Endothelial cell (in vitro differentiated cells): ENCODE measurements at regions not wholly inside any gene's neighbourhood (a gene's known extent, or its start where the extent isn't known, plus 50 kb on each side); places are given as distances from the start of the nearest gene placed in this dataset.

Source experiments
- DNase-seq: peaks from one replicate; pipeline ENCODE4 v3.0.0; 2021; ENCODE audit warnings: low spot score
- H3K27ac Mint-ChIP-seq: one replicate; pipeline ENCODE4 v1.8.0; 2021; ENCODE audit warnings: mixed read lengths, inconsistent platforms; ENCODE audit not compliant: unreplicated experiment
- H3K27me3 Mint-ChIP-seq: one replicate; pipeline ENCODE4 v1.8.0; 2021; ENCODE audit warnings: mild to moderate bottlenecking, moderate library complexity, mixed read lengths, inconsistent platforms; ENCODE audit not compliant: unreplicated experiment
- H3K36me3 Mint-ChIP-seq: one replicate; pipeline ENCODE4 v1.8.0; 2021; ENCODE audit warnings: mild to moderate bottlenecking, low read depth, mixed read lengths, inconsistent platforms; ENCODE audit not compliant: unreplicated experiment
- H3K4me1 Mint-ChIP-seq: one replicate; pipeline ENCODE4 v1.8.0; 2021; ENCODE audit warnings: mild to moderate bottlenecking, mixed read lengths, inconsistent platforms; ENCODE audit not compliant: unreplicated experiment
- H3K4me3 Mint-ChIP-seq: one replicate; pipeline ENCODE4 v1.8.0; 2021; ENCODE audit warnings: mild to moderate bottlenecking, mixed read lengths, inconsistent platforms; ENCODE audit not compliant: unreplicated experiment
- H3K9me3 Mint-ChIP-seq: one replicate; pipeline ENCODE4 v1.8.0; 2021; ENCODE audit warnings: mixed read lengths, inconsistent platforms; ENCODE audit not compliant: unreplicated experiment
- TF ChIP-seq, protein P1 (sequence below): fragments of 200-600 bp; sonication (generic); IDR thresholded peaks from one replicate; pipeline ENCODE4 v1.5.0; 2021; ENCODE audit warnings: antibody characterized with exemption; ENCODE audit not compliant: unreplicated experiment

DNA sequence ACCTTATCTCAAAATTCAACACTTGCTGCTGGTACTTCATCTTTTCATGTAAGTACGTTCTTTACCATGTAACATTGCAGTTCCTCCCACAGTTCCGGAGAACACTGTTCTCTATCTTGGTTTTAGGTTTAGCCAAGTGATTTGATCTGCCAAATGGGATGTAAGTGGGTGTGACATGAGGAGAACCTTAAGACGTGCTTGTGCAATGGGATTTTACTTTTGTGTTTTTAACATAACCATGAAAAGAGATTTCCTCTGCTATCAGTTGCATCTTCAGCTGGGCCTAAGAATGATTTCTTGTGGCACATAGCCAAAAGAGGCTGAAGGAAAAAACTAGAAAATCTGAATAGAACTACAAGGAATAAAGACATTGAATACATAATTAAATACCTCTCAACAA, 894.5 kb upstream of the ALCAM start:
- no peaks in the 10 kb centered on the region for H3K36me3 Mint-ChIP-seq
- no peak for DNase-seq
- no peak overlapping the region for H3K4me3 Mint-ChIP-seq
- H3K27me3 Mint-ChIP-seq = no peaks in the 10 kb centered on the region
- H3K27ac Mint-ChIP-seq = no peak overlapping the region
- no peaks in the 10 kb centered on the region for H3K9me3 Mint-ChIP-seq
- no peaks in the 10 kb centered on the region for H3K4me1 Mint-ChIP-seq
- TF ChIP-seq, protein P1, sequence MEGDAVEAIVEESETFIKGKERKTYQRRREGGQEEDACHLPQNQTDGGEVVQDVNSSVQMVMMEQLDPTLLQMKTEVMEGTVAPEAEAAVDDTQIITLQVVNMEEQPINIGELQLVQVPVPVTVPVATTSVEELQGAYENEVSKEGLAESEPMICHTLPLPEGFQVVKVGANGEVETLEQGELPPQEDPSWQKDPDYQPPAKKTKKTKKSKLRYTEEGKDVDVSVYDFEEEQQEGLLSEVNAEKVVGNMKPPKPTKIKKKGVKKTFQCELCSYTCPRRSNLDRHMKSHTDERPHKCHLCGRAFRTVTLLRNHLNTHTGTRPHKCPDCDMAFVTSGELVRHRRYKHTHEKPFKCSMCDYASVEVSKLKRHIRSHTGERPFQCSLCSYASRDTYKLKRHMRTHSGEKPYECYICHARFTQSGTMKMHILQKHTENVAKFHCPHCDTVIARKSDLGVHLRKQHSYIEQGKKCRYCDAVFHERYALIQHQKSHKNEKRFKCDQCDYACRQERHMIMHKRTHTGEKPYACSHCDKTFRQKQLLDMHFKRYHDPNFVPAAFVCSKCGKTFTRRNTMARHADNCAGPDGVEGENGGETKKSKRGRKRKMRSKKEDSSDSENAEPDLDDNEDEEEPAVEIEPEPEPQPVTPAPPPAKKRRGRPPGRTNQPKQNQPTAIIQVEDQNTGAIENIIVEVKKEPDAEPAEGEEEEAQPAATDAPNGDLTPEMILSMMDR = no peak

GRCh38 chr3:104474011-104474410, 892.7 kb upstream of the ALCAM start:
- TF ChIP-seq, protein P1 = no peak
- Mint-ChIP-seq H3K4me1 (no peaks in the 10 kb centered on the region), H3K27me3 (no peaks in the 10 kb centered on the region), H3K9me3 (no peaks in the 10 kb centered on the region), H3K27ac (no peak overlapping the region), H3K36me3 (no peaks in the 10 kb centered on the region), H3K4me3 (no peak overlapping the region)
- DNase-seq = no peak

DNA sequence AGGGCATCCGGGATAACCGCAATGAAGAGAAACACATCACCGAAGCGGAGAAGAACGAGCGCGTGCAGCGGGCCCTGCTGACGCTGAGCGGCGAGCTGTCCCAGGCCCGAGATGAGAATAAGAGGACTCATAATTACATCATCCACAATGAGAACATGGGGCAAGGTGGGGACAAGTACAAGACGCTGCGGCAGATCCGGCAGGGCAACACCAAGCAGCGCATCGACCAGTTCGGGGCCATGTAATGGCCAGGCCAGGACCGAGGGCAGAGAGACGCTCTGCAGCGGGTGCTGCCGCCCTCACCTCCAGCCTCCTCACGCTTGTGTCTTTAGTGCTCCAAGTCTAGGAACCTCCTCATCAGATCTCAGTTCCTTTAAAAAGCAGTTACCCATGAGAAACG, 863.7 kb upstream of the ALCAM start:
- DNase-seq = no peak
- Mint-ChIP-seq H3K27ac (no peak overlapping the region), H3K36me3 (no peaks in the 10 kb centered on the region), H3K27me3 (peaks cover 2% of the 10 kb centered on the region), H3K4me3 (no peak overlapping the region), H3K9me3 (no peaks in the 10 kb centered on the region), H3K4me1 (no peaks in the 10 kb centered on the region)
- TF ChIP-seq, protein P1 = no peak

DNA sequence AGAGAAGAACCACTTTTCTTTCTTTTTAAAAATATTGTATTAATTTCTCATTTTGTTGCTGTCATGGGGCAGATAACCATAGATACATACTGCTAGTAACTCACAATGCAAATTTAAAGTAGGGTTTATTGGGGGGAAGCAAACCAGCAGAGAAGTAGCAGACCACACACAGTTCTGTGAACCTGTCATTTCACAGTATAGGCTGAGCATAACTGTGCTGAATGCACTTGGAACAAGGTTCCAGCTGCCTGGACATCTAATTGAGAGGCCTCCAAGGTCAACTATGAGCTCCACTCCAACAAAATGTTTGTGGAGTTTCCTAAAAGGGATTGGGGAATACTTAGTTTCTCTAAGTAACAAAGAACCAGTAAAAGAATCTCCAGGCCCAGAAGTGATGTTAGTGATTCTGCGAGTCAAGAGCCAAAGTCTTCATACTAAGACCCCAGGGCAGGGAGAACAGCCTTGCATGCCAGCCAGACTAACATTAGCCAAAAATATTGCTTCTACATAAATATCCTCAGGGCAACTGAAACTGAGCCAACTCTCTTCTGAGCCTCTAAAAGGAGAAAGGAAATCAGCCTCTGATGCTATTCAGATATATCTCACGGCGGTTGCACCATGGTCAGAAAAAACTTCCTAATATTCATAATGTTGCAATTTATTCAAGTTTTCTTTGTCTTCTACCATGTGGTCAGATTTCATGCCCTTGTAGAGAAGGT, 856.4 kb upstream of the ALCAM start:
- TF ChIP-seq, protein P1 = no peak
- no peak overlapping the region for H3K4me3 Mint-ChIP-seq
- H3K27ac Mint-ChIP-seq = no peak overlapping the region
- H3K9me3 Mint-ChIP-seq = no peaks in the 10 kb centered on the region
- H3K4me1 Mint-ChIP-seq = no peaks in the 10 kb centered on the region
- no peak for DNase-seq
- H3K27me3 Mint-ChIP-seq = peaks cover 2% of the 10 kb centered on the region
- H3K36me3 Mint-ChIP-seq = peaks cover 4% of the 10 kb centered on the region

DNA sequence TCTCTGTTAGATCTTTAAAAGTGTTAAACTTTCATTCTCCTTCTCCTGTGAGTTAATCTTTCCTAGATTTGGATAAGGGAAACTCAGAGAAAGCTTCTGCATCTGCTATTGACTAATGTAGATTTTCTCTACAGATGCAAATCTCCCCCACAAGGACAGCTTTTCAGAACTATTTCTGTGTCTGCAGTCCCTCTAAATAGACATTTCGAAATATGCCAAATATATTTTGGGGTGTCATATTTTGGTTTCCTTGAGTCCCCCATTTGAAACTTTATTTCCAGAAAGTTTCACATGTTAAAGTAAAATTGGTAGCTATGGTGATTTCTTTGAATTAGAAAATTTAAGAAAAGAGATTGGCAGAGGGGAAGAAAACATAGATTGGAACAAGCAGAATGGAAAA, 852.3 kb upstream of the ALCAM start:
- H3K27ac Mint-ChIP-seq = no peak overlapping the region
- DNase-seq = no peak
- H3K4me3 Mint-ChIP-seq = no peak overlapping the region
- no peaks in the 10 kb centered on the region for H3K9me3 Mint-ChIP-seq
- peaks cover 2% of the 10 kb centered on the region for H3K4me1 Mint-ChIP-seq
- peaks cover 2% of the 10 kb centered on the region for H3K27me3 Mint-ChIP-seq
- TF ChIP-seq, protein P1 = no peak
- peaks cover 4% of the 10 kb centered on the region for H3K36me3 Mint-ChIP-seq
